DND-41 (cell line): ENCODE measurements at regions not wholly inside any gene's neighbourhood (a gene's known extent, or its start where the extent isn't known, plus 50 kb on each side); places are given as distances from the start of the nearest gene placed in this dataset.

Source experiments
- CTCF ChIP-seq: IDR thresholded peaks from 2 replicates; pipeline ENCODE4 v1.5.1; 2012; ENCODE audit warnings: borderline replicate concordance, low read length, moderate library complexity, mild to moderate bottlenecking; ENCODE audit not compliant: poor library complexity, severe bottlenecking; ENCODE audit errors: extremely low read depth
- EZH2 ChIP-seq: IDR thresholded peaks from 3 replicates; pipeline ENCODE4 v1.6.1; 2012; ENCODE audit warnings: borderline replicate concordance, low read depth, mild to moderate bottlenecking, moderate library complexity, low read length, inconsistent platforms; ENCODE audit not compliant: severe bottlenecking

GRCh38 chr14:38554026-38554425 lies 298.1 kb upstream of the CLEC14A start:
- TF ChIP-seq CTCF (no peak), EZH2 (no peak)
